Loucy (cell line): ENCODE measurements at regions not wholly inside any gene's neighbourhood (a gene's known extent, or its start where the extent isn't known, plus 50 kb on each side); places are given as distances from the start of the nearest gene placed in this dataset.

Experiments used
- CTCF ChIP-seq: fragments of 200-600 bp; sonication (generic); conservative IDR thresholded peaks from 2 replicates; pipeline ENCODE4 v1.5.1; 2014; ENCODE audit warnings: mild to moderate bottlenecking, antibody characterized with exemption, low read length
- EZH2phosphoT487 ChIP-seq: fragments of 200-600 bp; IDR thresholded peaks from 2 replicates; pipeline ENCODE4 v1.6.1; 2018; ENCODE audit warnings: antibody characterized with exemption, mild to moderate bottlenecking, moderate library complexity, borderline replicate concordance

GRCh38 chr1:37267111-37267835, 207.1 kb upstream of the ZC3H12A start:
- TF ChIP-seq CTCF (no peak), EZH2phosphoT487 (no peak)
